DOHH2 (cell line): ENCODE measurements at regions not wholly inside any gene's neighbourhood (a gene's known extent, or its start where the extent isn't known, plus 50 kb on each side); places are given as distances from the start of the nearest gene placed in this dataset.

Experiments
- H3F3A ChIP-seq: fragments of 200-600 bp; sonication (generic), shearing (Covaris generic); 2 replicates; pipeline ENCODE4 v1.6.0; 2016; ENCODE audit warnings: antibody characterized with exemption, mild to moderate bottlenecking; ENCODE audit not compliant: control insufficient read depth, insufficient read depth
- H3K27ac ChIP-seq: fragments of 200-600 bp; sonication (generic); 2 replicates; pipeline ENCODE4 v1.5.1; 2014; ENCODE audit warnings: low read depth, mild to moderate bottlenecking, low read length, moderate library complexity
- H3K27me3 ChIP-seq: fragments of 200-600 bp; sonication (generic); 2 replicates; pipeline ENCODE4 v1.6.1; 2014; ENCODE audit warnings: mild to moderate bottlenecking, low read length, mixed read lengths; ENCODE audit not compliant: control insufficient read depth
- H3K36me3 ChIP-seq: fragments of 200-600 bp; sonication (generic); 2 replicates; pipeline ENCODE4 v1.6.1; 2014; ENCODE audit warnings: mild to moderate bottlenecking, low read length, moderate library complexity, mixed read lengths; ENCODE audit not compliant: control insufficient read depth
- H3K4me1 ChIP-seq: fragments of 200-600 bp; sonication (generic); 2 replicates; pipeline ENCODE4 v1.6.1; 2014; ENCODE audit warnings: mild to moderate bottlenecking, low read length, mixed read lengths; ENCODE audit not compliant: control insufficient read depth
- H3K4me2 ChIP-seq: fragments of 200-600 bp; sonication (generic); 2 replicates; pipeline ENCODE4 v1.6.0; 2014; ENCODE audit warnings: mild to moderate bottlenecking, low read length, moderate library complexity
- H3K4me3 ChIP-seq: fragments of 200-600 bp; sonication (generic); 2 replicates; pipeline ENCODE4 v1.5.1; 2014; ENCODE audit warnings: mild to moderate bottlenecking, low read length, mixed read lengths
- H3K79me2 ChIP-seq: fragments of 200-600 bp; sonication (generic); 2 replicates; pipeline ENCODE4 v1.6.1; 2014; ENCODE audit warnings: mild to moderate bottlenecking, low read length, mixed read lengths; ENCODE audit not compliant: control insufficient read depth
- H3K9me2 ChIP-seq: fragments of 200-600 bp; sonication (generic); replicated peaks from 2 replicates; pipeline ENCODE4 v1.6.1; 2014; ENCODE audit warnings: mild to moderate bottlenecking, low read length, mixed read lengths; ENCODE audit not compliant: control insufficient read depth
- H3K9me3 ChIP-seq: fragments of 200-600 bp; sonication (generic); 2 replicates; pipeline ENCODE4 v1.6.1; 2014; ENCODE audit warnings: antibody characterized with exemption, low read length, mixed read lengths; ENCODE audit not compliant: control insufficient read depth, insufficient read depth
- H4K20me1 ChIP-seq: fragments of 200-600 bp; sonication (generic); 2 replicates; pipeline ENCODE4 v1.6.0; 2014; ENCODE audit warnings: low read depth, mild to moderate bottlenecking, antibody characterized with exemption, low read length, moderate library complexity; ENCODE audit not compliant: control insufficient read depth, insufficient read depth
- CTCF ChIP-seq: fragments of 200-600 bp; sonication (generic); IDR thresholded peaks from one replicate; pipeline ENCODE4 v1.5.1; 2014; ENCODE audit warnings: antibody characterized with exemption, mild to moderate bottlenecking, low read depth, low read length; ENCODE audit not compliant: poor library complexity, severe bottlenecking
- EZH2phosphoT487 ChIP-seq: fragments of 200-600 bp; sonication (generic); IDR thresholded peaks from 2 replicates; pipeline ENCODE4 v1.6.1; 2017; ENCODE audit warnings: borderline replicate concordance, mild to moderate bottlenecking, antibody characterized with exemption, low read length, moderate library complexity, mixed read lengths

- Histone ChIP-seq H3K9me3 (no peaks in the 10 kb centered on the region), H4K20me1 (no peaks in the 10 kb centered on the region), H3K4me2 (no peak overlapping the region), H3K79me2 (no peaks in the 10 kb centered on the region), H3K27ac (no peak overlapping the region), H3F3A (no peaks in the 10 kb centered on the region), H3K36me3 (no peaks in the 10 kb centered on the region), H3K9me2 (no peaks in the 10 kb centered on the region), H3K4me3 (no peak overlapping the region), H3K27me3 (no peaks in the 10 kb centered on the region), H3K4me1 (no peaks in the 10 kb centered on the region)
- TF ChIP-seq EZH2phosphoT487 (no peak), CTCF (no peak)
These were observed 278.0 kb upstream of the MIS18BP1 start for GRCh38 chr14:45531022-45531421.

- Histone ChIP-seq H3K27me3 (no peaks in the 10 kb centered on the region), H3K9me3 (no peaks in the 10 kb centered on the region), H3F3A (no peaks in the 10 kb centered on the region), H3K4me3 (no peak overlapping the region), H3K4me2 (no peak overlapping the region), H3K9me2 (no peaks in the 10 kb centered on the region), H3K36me3 (no peaks in the 10 kb centered on the region), H4K20me1 (no peaks in the 10 kb centered on the region), H3K79me2 (no peaks in the 10 kb centered on the region), H3K27ac (no peak overlapping the region), H3K4me1 (no peaks in the 10 kb centered on the region)
- no peak for TF ChIP-seq EZH2phosphoT487
- peak; percentile 68 for TF ChIP-seq CTCF
These were observed 273.9 kb upstream of the MIS18BP1 start for GRCh38 chr14:45526715-45527549.

GRCh38 chr14:45519766-45520165 lies 266.8 kb upstream of the MIS18BP1 start:
- no peaks in the 10 kb centered on the region for H3F3A ChIP-seq
- H4K20me1 ChIP-seq, result no peaks in the 10 kb centered on the region
- H3K27ac ChIP-seq, result no peak overlapping the region
- H3K9me2 ChIP-seq, result no peaks in the 10 kb centered on the region
- no peaks in the 10 kb centered on the region for H3K36me3 ChIP-seq
- no peaks in the 10 kb centered on the region for H3K79me2 ChIP-seq
- H3K27me3 ChIP-seq, result 0 out of 2 replicates have a peak, but pooled peaks cover 4% of the 10 kb centered on the region
- no peak for TF ChIP-seq EZH2phosphoT487
- no peaks in the 10 kb centered on the region for H3K4me1 ChIP-seq
- H3K9me3 ChIP-seq, result no peaks in the 10 kb centered on the region
- no peak overlapping the region for H3K4me2 ChIP-seq
- H3K4me3 ChIP-seq, result no peak overlapping the region

- TF ChIP-seq EZH2phosphoT487 (no peak), CTCF (no peak)
- no peak overlapping the region for H3K4me3 ChIP-seq
- H3K36me3 ChIP-seq, result no peaks in the 10 kb centered on the region
- H3K9me3 ChIP-seq, result no peaks in the 10 kb centered on the region
- H4K20me1 ChIP-seq, result no peaks in the 10 kb centered on the region
- H3K4me1 ChIP-seq, result no peaks in the 10 kb centered on the region
- H3K27me3 ChIP-seq, result no peaks in the 10 kb centered on the region
- no peaks in the 10 kb centered on the region for H3K79me2 ChIP-seq
- H3K9me2 ChIP-seq, result no peaks in the 10 kb centered on the region
- no peak overlapping the region for H3K27ac ChIP-seq
- H3F3A ChIP-seq, result no peaks in the 10 kb centered on the region
- no peak overlapping the region for H3K4me2 ChIP-seq
These were observed 239.9 kb upstream of the MIS18BP1 start for GRCh38 chr14:45492876-45493275.
